ENCODE measurements at regions not wholly inside any gene's neighbourhood (a gene's known extent, or its start where the extent isn't known, plus 50 kb on each side); places are given as distances from the start of the nearest gene placed in this dataset.

DNA sequence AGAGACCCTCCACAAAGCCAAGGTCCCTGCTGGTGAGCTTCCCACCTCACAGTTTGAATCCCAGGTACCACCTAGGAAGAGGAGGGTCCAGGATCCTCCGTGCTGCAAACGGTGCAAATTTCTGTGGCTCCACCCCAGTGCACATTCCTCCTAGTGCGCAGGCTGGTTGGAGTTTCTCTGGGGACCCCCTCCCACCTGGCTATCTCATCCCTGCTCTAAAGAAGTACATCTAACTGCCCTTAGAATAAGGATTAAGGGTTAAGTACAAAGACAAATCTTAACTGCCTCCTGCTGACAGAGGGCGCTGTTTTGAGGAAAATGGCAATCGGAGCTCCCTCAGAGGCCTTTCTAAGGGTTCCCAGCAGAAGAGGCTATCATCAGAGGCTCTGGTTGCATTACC lies 109.6 kb upstream of the FSIP2 start:
- no peak for DNase-seq
- H3K4me1 ChIP-seq = no peaks in the 10 kb centered on the region
- no peaks in the 10 kb centered on the region for H3K36me3 ChIP-seq
- ATAC-seq = no peak
- no peak overlapping the region for H3K4me3 ChIP-seq
- TF ChIP-seq, protein P1, sequence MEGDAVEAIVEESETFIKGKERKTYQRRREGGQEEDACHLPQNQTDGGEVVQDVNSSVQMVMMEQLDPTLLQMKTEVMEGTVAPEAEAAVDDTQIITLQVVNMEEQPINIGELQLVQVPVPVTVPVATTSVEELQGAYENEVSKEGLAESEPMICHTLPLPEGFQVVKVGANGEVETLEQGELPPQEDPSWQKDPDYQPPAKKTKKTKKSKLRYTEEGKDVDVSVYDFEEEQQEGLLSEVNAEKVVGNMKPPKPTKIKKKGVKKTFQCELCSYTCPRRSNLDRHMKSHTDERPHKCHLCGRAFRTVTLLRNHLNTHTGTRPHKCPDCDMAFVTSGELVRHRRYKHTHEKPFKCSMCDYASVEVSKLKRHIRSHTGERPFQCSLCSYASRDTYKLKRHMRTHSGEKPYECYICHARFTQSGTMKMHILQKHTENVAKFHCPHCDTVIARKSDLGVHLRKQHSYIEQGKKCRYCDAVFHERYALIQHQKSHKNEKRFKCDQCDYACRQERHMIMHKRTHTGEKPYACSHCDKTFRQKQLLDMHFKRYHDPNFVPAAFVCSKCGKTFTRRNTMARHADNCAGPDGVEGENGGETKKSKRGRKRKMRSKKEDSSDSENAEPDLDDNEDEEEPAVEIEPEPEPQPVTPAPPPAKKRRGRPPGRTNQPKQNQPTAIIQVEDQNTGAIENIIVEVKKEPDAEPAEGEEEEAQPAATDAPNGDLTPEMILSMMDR (IDR thresholded peaks at IDR 0.05) = peak in 1 of 12 donors; percentile 5
- no peak for TF ChIP-seq POLR2A (IDR thresholded peaks at IDR 0.05)
- no peaks in the 10 kb centered on the region for H3K27me3 ChIP-seq
- WGBS, 4 donors = 19 to 30% (median 26%) methylated on average over 5 of the region's 5 CpGs
- no peaks in the 10 kb centered on the region for H3K9me3 ChIP-seq
- intact Hi-C loops (cut with DNase I) = no loop called here
- H3K27ac ChIP-seq = no peak overlapping the region

GRCh38 chr2:185633621-185634020 lies 105.0 kb upstream of the FSIP2 start:
- ATAC-seq = no peak
- 63 to 79% (median 72%) methylated on average over 2 of the region's 2 CpGs for WGBS, 4 donors
- H3K27ac ChIP-seq = no peak overlapping the region
- no peaks in the 10 kb centered on the region for H3K9me3 ChIP-seq
- no peak overlapping the region for H3K4me3 ChIP-seq
- H3K4me1 ChIP-seq = no peaks in the 10 kb centered on the region
- no peaks in the 10 kb centered on the region for H3K27me3 ChIP-seq
- H3K36me3 ChIP-seq = no peaks in the 10 kb centered on the region
- no peak for DNase-seq
- TF ChIP-seq, protein P1 (IDR thresholded peaks at IDR 0.05) = no peak
- TF ChIP-seq POLR2A (IDR thresholded peaks at IDR 0.05) = no peak
- intact Hi-C loops (cut with DNase I) = no loop called here

- H3K36me3 ChIP-seq = no peaks in the 10 kb centered on the region
- TF ChIP-seq, protein P1 (IDR thresholded peaks at IDR 0.05) = no peak
- no peak for TF ChIP-seq POLR2A (IDR thresholded peaks at IDR 0.05)
- no peak overlapping the region for H3K4me3 ChIP-seq
- WGBS, 4 donors = 46 to 51% (median 48%) methylated on average over 3 of the region's 3 CpGs
- ATAC-seq = no peak
- intact Hi-C loops (cut with DNase I) = loop anchor here in 1 of 10 donors (5.0 kb wide), 1 partner anchor 814 kb away; no protein-coding TSS in a partner anchor
- H3K4me1 ChIP-seq = no peaks in the 10 kb centered on the region
- no peak for DNase-seq
- H3K27me3 ChIP-seq = no peaks in the 10 kb centered on the region
- no peak overlapping the region for H3K27ac ChIP-seq
- no peaks in the 10 kb centered on the region for H3K9me3 ChIP-seq
Measured at GRCh38 chr2:185638771-185639170, 99.8 kb upstream of the FSIP2 start.

DNA sequence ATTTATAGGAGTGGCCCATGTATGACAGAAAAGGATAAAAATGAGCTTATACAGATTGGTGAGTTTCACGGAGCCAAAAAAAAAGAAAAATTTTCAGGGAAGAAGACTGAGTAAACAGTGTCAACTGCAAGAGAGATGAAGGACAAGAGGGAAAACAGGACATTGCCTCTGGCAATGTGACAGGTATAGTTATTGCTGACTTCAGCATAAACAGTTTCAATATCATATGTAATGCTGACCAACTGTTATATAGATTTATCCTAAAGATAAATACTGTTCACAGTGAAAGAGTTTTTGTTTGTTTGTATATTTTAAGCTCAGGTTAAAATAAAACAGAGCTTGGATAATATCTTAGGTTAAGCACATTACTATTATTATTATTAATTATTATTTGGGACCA lies 98.0 kb upstream of the FSIP2 start:
- intact Hi-C loops (cut with DNase I) = no loop called here
- H3K4me3 ChIP-seq = no peak overlapping the region
- no peak for TF ChIP-seq POLR2A (IDR thresholded peaks at IDR 0.05)
- TF ChIP-seq, protein P1 (IDR thresholded peaks at IDR 0.05) = no peak
- no peaks in the 10 kb centered on the region for H3K9me3 ChIP-seq
- no peaks in the 10 kb centered on the region for H3K4me1 ChIP-seq
- WGBS, 4 donors = 77 to 91% (median 83%) methylated on average over 1 of the region's 1 CpG
- H3K27me3 ChIP-seq = no peaks in the 10 kb centered on the region
- DNase-seq (no peak), ATAC-seq (no peak)
- H3K27ac ChIP-seq = no peak overlapping the region
- no peaks in the 10 kb centered on the region for H3K36me3 ChIP-seq
